ENCODE measurements at regions not wholly inside any gene's neighbourhood (a gene's known extent, or its start where the extent isn't known, plus 50 kb on each side); places are given as distances from the start of the nearest gene placed in this dataset.
"Not testable (repeated sequence)": the region's sequence is repeated elsewhere in the genome, so short reads cannot be mapped to it uniquely, and the experiment has no call there.

DNA sequence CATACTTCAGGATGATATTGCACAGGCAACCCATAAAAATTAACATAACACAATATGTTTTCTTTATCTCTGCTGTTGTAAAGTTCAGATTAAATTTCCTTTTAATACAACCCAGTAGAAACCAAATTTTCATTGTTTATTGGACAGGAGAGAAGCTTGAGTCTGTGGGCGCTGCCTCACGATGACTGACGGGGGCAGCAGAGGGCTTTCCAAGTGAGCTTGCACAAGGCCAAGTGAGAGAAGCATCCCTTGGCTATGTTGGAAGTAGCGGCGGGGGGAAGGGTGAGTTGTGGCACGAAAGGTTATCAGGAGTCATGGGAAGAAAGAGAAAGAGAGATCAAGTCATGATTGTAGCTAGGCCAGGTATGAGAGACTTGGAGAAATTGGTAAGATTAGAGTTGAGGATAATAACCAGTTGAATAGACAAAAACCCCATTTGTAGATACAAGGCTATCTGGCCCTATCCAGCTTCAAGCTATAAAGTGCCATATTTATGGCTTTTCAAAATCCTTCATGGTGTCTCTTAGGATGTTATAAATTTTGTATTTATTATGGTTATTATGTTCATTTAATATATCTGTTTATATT lies 413.7 kb upstream of the FAM98A start:
- peak; percentile 40 for DNase-seq

DNA sequence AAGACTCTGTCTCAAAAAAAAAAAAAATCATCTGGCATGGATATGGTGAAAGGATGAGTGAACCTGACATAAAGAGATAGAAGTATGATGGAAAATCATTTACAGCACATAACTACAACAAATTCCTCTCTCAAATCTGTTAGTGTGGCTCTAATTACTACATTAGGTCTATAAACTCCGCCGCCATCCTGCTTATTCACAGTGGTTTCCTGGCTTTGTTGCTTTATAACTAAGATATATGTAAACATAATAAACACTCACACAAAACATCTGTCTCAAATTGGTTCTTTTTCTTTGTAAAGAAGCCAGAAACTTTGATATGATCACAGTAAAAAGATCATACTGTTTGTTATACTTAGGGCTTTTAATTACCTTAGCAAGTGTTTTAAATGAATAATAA lies 412.6 kb upstream of the FAM98A start:
- DNase-seq: no peak

DNA sequence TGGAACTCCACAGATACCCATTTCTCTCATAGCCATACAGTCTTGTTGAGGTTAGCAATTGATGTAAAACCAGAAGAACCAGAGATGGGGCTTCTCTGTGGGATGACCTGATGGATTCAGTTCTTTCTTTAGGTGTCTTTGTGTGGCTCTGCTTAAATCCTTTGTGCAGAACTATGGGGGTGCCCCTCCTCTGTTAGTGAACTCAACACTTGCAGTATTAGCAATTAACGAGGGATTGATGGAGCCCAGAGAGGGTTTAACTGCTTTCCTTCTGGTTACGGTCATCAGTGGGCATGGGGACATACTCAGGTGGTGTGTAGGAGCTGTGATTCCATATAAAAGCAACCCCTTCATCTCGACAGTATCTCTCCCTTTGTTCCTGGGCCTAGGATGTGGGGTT lies 406.8 kb upstream of the FAM98A start:
- no peak for DNase-seq

DNA sequence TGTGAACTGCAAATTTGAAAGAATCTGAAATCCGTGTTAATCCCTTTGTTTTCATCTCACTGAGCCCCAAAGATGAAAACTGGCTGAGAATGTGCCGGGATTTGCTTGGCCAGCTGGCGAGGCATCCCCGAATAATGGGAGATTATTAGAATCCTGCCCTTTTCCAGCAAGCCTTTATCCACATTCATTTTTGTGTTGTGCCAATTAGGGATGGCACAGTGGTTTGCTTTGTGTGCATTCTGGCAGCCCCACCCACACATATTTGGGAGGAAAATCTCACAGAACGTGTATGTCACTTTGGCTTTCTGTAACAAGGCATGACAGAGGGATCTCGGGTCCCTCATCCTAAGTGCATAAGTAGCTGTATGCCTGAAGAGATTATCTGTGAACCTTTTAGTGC lies 405.8 kb upstream of the FAM98A start:
- DNase-seq: no peak

DNA sequence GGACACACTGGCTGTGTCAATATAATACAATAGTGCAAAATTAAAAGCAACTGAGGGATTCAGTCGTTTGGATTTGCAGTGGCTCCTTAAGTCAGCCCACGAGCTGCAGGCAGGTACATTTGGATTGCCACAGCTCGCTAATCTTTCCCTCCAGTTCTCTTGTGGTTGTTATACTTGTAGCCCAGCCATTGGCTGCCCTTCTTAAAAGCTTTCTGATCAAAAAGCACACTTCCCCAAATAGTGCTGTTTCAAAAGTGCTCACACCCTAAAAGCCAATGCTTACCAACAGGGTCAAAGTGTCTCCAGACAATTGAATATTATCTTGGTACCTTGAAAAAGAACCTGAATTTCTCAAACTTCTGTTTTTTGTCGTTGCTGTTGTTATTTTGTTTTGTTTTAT lies 404.7 kb upstream of the FAM98A start:
- no peak for DNase-seq

DNA sequence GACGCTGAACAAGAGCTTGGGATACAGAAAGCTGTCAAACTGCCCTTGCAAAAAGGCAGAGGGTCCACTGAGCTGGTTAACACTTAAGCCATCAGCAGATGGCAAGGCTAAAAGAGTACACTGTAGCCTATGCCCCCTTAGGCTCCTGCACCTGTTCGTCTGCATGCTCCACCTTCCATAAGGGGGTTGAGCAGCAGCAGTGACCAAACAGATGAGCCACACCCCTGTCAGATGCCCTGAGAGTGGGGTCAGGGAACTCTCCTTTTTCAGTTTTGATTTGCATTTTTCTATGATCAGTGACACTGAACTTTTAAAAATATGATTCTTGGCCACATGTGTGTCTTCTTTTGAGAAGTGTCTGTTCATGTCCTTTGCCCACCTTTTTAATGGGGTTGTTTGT lies 402.5 kb upstream of the FAM98A start:
- no peak for DNase-seq

DNA sequence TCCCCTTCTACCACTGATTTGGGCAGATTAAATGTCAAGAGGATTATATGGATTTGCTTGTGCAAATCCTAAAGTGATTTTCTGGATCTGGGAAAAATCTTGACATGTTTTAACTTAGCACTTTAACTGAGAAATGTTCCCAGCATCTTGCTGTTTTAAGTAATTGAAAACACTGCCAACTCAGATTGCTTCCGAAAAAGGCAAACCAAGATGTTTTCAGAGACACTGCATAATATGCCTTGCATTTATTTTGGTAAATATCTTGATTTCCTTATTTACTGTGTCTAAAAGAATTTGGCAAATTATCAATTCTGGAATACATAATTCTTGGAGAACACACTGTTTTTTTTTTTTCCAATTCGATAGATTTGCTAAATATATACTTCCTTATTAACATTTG lies 385.0 kb upstream of the FAM98A start:
- DNase-seq: no peak

DNA sequence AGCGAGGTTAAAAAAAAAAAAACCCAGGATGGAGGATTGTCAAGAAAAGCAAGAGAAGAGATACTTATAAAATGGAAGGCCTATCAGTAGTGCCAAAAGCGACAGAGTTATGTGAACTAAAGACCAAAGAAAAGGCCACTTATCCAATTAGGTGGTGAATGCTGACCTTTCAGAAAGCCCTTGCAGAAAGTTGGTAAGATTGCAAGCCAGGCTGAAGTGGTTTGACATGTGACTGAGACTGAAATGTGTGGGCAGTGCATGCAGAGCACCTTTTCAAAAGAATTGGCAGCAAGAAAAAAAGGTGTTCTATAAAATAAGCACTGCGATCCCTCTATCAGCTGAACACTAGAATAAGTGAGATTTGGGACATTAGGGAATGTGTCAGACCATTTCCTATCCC lies 379.4 kb upstream of the FAM98A start:
- DNase-seq: no peak

DNA sequence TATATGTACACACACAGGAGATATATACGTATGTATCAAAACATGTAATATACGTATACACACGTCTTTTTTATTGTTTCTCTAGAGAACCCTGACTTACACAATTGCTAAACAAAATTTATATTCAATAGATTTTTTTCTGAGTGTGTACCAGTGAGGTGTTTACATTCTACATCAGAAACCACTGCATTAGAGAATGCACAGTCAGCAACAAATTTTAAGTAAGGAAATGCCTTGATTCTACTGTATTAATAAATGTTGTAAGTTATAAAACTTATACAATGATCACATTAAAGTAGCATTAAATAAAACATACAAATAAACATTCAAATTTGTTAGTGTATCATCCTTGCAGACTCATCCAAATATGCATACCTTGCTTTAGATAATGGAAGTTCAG lies 376.4 kb upstream of the FAM98A start:
- no peak for DNase-seq

DNA sequence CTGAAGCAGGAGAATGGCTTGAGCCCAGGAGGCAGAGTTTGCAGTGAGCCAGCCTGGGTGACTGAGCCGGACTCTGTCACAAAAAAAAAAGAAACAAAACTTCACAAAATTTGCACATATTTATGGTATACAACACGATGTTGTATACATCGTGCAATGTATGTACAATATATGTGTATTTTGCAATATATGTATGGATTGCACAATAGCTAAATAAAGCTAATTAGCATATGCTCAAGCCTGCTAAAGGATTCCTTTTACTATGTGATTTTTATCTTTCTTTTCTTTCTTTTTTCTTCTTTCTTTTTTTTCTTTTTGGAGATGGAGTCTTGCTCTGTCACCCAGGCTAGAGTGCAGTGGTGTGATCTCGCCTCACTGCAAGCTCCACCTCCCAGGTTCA lies 368.0 kb upstream of the FAM98A start:
- DNase-seq: no peak

DNA sequence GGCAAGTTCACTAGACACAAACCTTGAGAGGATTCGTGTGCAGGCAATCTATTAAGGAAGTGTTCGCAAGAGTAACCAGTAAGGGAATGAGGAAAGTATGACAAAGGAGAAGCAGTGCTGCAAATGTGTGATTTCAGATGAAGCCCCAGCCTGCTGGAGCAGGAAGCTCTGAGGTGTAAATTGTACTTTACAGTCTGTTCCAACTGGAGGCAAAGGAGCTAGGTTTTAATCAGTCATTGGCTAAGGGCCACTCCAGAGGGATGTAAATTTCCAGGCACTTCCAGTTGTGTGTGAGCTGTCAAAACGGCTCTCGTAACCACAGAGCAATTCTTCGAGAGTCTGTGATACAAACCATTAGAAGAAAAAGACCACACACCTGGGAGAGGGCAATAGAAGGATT lies 359.5 kb upstream of the FAM98A start:
- DNase-seq: no peak

DNA sequence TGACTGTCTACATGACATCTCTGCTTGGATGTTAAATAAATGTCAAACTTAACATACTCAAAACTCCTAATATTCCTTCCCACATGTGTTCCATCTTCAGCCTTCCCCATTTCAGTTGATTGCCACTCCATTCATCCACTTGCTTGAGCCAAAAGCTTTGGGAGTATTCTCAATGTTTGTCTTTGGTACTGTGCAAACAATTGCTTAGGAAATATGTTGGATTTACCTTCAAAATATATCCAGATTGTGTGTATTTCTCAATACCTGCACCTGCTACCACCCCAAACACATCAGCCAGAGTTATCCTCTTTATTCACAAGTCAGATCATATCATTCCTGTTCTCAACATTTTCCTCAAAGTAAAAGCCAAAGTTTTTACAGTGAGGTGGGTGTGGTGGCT lies 350.3 kb upstream of the FAM98A start:
- DNase-seq: no peak

DNA sequence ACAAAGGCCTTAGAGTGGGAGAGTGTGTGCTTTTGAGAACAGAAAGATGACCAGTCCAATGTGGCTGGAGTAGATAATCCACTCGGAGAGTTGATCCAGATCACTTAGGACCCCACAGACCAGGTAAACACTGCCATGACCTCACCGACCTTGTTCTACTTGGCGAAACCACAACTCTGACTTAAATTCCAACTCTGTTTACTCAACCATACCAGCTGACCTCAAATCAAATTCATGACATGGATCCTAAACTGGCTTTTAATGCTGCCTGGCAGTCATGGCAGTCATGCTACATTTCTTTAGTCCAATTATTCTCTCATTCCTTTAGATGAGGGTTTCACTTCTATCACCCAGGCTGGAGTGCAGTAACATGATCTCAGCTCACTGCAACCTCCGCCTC lies 347.1 kb upstream of the FAM98A start:
- DNase-seq: no peak

DNA sequence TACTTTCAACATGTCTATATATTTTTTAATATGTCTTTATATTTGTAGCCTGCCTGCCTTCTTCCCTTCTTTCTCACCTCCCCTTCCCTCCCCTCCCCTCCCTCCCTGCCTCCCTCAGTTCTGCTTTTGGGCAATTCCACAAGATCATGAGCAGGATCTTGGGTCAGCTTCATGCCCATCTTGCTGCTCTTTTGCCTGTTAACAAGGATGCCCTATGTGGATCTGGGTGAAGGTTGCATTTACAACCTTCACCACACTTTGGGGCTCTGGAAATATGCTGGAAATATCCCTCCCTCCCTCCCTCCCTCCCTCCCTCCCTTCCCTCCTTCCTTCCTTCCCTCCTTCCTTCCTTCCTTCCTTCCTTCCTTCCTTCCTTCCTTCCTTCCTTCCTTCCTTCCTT lies 334.1 kb upstream of the FAM98A start:
- DNase-seq: no peak

DNA sequence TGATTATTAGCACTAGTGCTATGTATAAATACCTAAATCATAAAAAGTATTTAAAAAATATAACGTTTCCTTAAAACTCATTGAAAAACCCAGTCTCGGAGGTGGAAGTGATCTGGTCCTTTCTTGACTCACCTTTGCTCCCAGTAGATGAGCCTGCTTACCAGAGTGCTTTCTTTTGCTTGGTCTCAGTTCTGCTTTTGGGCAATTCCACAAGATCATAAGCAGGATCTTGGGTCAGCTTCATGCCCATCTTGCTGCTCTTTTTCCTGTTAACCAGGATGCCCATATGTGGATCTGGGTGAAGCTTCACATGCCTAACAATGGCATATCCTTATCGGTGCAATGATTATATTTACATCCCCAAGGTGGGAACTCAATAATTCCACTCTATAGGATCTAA lies 332.1 kb upstream of the FAM98A start:
- no peak for DNase-seq

DNA sequence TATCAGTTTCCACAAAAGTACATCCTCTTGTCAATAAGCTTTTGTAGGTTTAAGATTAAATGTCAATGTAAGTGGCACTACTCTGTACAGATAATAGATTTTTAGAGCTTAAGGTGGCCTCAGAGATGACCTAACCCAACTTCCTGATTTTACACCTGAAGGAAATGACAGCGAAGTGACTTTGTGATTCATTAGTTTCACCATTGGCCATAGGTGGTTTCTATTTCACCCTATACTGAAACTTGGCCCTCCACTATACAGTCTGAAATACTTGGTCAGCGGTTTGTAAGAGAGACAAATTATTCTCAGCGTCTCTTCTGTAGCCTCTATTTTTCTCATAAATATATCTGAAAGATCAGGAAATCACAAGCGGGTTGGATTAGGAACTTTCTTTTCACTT lies 330.4 kb upstream of the FAM98A start:
- no peak for DNase-seq

DNA sequence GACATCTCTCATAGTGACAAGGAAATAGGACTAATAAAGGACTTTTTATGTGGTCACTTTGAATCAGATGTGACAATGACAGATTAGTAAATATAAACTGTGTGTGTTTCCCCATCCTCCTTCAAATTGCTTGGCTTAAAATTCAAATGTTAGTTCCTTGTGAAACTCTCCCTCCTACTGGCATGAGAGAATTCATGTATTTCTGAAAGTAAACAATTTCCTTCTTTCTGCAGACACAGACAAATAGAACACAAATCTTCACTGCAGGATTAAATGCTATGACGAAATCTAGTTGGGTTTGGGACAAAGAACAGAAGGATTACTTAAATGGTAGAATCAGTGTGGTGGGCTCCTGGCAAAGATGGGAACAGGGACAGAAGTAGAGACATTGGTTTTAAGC lies 328.7 kb upstream of the FAM98A start:
- no peak for DNase-seq

DNA sequence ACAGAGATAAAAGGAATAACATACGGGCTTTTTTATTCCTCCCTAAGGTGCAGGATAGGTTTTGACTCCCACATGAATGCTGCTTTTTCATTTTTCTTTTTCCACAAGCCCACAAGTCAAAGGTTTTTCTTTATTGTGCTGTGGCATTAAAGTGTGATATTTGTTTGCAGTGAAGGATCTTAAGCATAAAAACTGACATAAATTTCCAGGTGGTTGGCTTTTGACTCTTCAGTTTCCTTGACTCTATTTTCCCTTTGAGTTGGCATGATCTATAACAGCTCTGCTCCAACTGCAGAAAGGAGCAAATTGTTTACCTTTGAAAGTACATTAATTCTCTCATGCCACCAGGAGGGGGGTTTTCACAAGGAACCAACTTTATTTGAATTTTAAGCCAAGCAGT lies 326.2 kb upstream of the FAM98A start:
- DNase-seq: no peak

DNA sequence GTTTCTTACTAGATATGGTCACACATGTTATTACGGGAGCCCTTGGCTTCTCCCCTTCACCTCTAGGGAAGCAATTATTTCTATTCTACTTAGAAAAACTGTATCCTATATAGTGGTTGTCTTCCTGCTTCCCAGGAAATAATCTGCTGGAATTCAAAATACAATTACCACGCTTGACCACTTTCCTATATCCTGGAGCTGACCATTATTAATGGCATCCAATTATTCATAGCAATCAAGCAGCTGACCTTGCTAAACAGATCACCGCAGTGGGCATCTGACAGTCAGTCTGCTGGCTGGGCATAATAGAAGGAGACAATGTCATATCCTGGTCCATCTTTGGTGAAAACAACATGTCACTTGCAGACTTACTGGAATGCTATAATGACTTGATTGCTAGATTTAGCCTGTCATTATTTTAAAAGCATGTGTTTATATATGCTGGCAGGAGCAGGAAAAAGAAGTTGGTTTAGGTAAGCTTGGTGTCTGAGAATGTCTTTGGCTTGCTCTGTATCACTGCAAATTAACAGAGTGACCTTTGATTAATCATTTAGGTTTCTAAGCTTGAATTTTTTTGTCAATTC lies 325.6 kb upstream of the FAM98A start:
- no peak for DNase-seq

DNA sequence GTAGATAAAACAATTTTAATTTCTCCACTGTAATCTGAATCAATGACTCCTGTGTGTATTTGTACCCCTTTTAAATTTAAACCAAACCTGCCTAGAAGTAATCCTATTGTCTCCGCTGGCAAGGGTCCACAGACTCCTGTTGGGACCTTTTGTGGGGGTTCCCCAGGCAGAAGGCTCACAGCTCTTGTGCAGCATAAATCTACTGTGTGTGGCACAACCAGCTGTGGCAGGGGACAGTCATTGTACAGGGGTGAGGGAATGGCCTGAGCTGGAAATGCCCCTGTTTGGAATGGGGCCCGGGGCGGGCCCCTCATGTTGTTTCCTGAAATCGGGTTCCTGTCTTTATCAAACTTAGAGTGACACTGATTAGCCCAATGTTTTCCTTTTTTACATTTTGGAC lies 318.2 kb upstream of the FAM98A start:
- DNase-seq: no peak

DNA sequence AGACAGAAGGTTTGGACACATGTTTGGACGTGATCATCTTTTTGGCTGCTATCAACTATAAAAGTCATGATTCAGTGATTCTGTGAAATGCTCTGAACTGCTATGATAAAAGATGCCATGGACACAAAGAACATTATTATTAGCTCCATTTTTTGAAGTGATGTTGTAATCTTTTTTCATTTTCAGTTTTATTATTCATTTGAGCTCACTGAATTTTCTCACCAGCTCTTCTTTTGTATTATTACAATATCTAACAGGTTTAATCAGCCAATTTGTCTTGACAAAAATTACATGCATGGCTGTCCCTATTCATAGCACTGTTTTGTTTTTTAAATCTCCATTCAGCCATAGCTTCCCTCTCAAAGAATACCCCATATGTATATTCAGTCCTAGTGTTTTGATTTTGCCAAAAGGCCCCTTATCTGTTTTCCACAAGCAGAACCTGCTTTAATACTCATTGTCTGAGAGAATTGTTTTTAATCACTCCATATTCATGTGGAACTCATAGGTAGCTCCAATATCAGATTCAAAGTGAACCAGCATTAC lies 314.0 kb upstream of the FAM98A start:
- no peak for DNase-seq

DNA sequence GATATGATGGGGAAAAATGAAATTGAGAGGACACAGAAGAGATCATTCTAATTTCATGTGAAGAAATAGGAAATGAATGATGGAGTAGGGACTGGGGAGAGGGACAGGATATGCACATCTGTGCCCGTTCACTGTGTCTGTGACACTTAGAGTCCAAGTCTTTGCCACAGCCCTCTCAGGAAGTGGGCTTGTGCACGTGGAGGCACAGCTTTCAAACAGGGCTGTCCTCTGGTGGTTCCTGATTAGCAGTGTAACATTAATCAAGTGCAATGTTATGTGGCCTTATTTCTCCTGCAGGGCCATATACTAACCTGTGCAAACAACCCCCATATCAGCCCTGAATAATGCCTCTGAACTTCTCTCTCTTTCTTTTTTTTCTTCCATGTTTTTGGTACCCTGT lies 312.2 kb upstream of the FAM98A start:
- no peak for DNase-seq

DNA sequence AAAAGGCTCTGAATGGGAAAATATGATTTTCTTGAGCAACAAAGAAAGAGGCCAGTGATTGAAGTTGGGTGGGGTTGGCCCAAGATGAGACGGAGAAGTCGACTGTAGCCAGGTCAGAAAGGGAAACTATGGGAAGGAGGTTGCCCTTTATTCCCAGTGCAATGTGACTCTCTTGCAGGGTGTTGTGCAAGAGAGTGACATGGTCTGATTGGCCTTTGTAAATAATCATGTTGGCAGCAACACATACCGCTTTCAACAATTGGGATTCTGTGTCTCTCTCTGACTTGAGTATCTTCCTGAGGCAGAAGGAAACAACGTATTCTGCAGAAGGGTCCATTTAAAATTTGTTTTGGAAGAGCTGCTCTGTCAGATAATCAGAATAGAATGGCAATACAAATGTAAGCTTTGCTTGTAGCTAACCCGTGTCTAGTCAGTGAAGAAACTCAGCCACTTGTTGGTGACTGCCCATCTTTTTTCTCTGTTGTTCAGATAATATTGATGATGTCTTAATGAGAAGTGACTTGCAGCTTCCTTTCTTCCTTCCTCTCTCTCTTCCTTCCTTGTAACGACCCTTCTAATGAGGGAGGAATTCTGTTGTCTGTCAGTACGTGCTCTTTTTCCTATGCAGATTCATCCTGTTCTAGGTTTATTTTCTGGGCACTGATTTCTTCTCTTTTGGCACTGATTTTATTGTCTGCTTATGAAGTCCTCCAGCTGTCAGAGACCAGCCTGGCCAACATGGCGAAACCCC lies 311.0 kb upstream of the FAM98A start:
- DNase-seq: no peak

DNA sequence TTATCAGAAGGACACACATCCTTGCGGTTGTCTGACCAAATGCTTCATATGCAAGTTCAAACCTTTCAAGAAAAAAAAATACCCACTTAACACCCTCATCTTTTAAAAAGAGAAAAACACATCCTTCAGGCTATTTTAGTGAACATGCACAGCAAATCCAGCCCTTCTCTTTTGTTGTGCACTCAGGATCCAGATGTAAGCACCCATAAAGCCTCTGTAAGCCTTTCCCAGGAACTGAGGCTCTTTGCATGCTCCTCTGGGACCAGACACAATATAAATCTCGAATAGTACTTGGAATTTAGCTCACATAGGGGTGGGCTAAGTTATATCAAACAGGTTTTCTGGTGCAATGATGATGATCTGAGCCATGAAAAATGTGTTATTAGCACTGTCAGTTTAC lies 308.8 kb upstream of the FAM98A start:
- DNase-seq: no peak

DNA sequence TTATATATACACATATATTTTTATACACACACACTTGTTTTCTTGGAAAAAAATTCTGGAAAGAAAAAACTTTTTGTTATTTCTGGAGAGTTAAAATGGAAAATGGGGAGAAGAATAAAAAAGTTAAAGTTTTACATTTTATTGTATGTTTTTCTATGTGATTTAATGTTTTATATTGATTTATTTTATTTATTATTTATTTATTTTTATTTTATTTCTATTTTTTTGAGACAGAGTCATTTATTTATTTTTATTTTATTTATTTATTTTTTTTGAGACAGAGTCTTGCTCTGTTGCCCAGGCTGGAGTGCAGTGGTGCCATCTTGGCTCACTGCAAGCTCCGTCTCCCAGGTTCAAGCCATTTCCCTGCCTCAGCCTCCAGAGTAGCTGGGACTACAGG lies 307.0 kb upstream of the FAM98A start:
- DNase-seq: not testable (repeated sequence)
